MCF 10A (cell line): ENCODE measurements at regions not wholly inside any gene's neighbourhood (a gene's known extent, or its start where the extent isn't known, plus 50 kb on each side); places are given as distances from the start of the nearest gene placed in this dataset.

Source experiments
- BruUV-seq: library from RNA; stranded (reverse); fragments of 400-500 nt; replicated peaks from 2 replicates; lab custom pipeline; 2021; lab: Mats Ljungman, UMichigan
- CTCF ChIA-PET: fragments of 300-600 bp; sonication (Branson Sonifier 250); formaldehyde crosslinking; extraction: SDS; loops from one replicate; lab custom pipeline; 2021; ENCODE audit warnings: antibody characterized with exemption, inconsistent platforms; lab: Yijun Ruan, JAX
- POLR2A ChIA-PET: fragments of 300-600, 350-650 bp; sonication (Branson Sonifier 250); formaldehyde crosslinking; extraction: SDS; loops from one replicate; lab custom pipeline; 2020; ENCODE audit warnings: antibody characterized with exemption, inconsistent platforms; lab: Yijun Ruan, JAX
- DNase-seq: peaks from one replicate; pipeline ENCODE4 v3.0.0-alpha.2; 2018; ENCODE audit not compliant: unreplicated experiment
- H3K27ac Mint-ChIP-seq: one replicate; pipeline ENCODE4 v1.8.0; 2022; ENCODE audit warnings: mild to moderate bottlenecking, low read depth, mixed read lengths; ENCODE audit not compliant: unreplicated experiment
- H3K27me3 Mint-ChIP-seq: one replicate; pipeline ENCODE4 v1.8.0; 2022; ENCODE audit warnings: mixed read lengths; ENCODE audit not compliant: insufficient read depth, unreplicated experiment
- H3K36me3 Mint-ChIP-seq: one replicate; pipeline ENCODE4 v1.8.0; 2022; ENCODE audit warnings: mild to moderate bottlenecking, moderate library complexity, mixed read lengths; ENCODE audit not compliant: insufficient read depth, unreplicated experiment
- H3K4me1 Mint-ChIP-seq: one replicate; pipeline ENCODE4 v1.8.0; 2022; ENCODE audit warnings: mixed read lengths; ENCODE audit not compliant: insufficient read depth, unreplicated experiment
- H3K4me3 Mint-ChIP-seq: one replicate; pipeline ENCODE4 v1.8.0; 2022; ENCODE audit warnings: mild to moderate bottlenecking, moderate library complexity, mixed read lengths; ENCODE audit not compliant: unreplicated experiment
- H3K9me3 Mint-ChIP-seq: one replicate; pipeline ENCODE4 v1.8.0; 2022; ENCODE audit warnings: mixed read lengths; ENCODE audit not compliant: unreplicated experiment
- CTCF ChIP-seq: fragments of 200-600 bp; IDR thresholded peaks from one replicate; pipeline ENCODE4 v1.8.0; 2022; ENCODE audit warnings: antibody characterized with exemption, mild to moderate bottlenecking; ENCODE audit not compliant: unreplicated experiment
- intact Hi-C: fragments of 100-400 bp; cut with micrococcal nuclease; formaldehyde crosslinking; loops from 2 replicates; pipeline ENCODE4 v1.14.1; 2022

DNA sequence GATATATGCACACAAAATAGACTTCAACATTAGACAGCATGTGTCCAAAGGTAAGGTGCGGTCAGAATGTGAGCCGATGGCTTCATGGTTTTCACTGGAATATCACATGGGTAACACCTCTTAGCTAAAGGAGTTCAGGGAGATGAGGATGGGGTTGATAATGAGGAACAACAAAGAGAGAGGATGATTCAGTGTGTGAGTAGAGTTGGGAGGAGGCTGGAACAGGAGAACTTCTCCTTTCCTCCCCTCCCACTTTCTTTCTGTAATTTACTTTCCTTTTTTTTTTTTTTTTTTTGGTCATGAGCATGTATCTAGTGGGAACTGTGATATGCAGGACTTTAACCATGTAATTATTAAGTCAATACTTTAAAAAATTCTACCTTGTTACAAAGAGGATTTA is 99.4 kb downstream of the FASLG start:
- Mint-ChIP-seq H3K9me3 (no peaks in the 10 kb centered on the region), H3K27ac (no peak overlapping the region), H3K36me3 (no peaks in the 10 kb centered on the region), H3K27me3 (no peaks in the 10 kb centered on the region), H3K4me1 (peaks cover 26% of the 10 kb centered on the region), H3K4me3 (no peak overlapping the region)
- intact Hi-C loops = no loop called here
- TF ChIP-seq CTCF = no peak
- POLR2A ChIA-PET = no interaction called here
- CTCF ChIA-PET = interaction anchor here (0.9 to 7.8 kb wide), 7 partner anchors 10 to 444 kb away, joined by 3 to 101 read pairs (median 3); no protein-coding TSS in a partner anchor
- no TSS peak for BruUV-seq
- DNase-seq = no peak

DNA sequence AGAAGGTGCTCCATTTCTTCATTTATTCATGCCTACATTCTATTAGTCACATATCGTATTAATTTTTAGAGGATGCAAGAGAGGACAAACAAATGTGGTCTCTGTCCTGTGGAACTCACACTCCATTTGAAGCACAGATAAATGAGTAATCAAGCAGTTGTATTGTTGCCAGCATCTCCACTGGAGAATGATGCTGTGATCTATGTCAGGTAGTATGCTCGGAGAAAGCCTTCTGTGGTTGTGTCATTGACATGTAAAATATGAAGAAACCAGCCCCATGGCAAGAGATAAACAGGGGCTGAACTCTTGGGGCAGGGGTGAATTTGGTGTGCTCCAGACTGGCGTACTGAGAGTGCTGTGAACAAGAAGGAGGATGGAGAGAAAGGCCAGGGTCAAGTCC is 101.2 kb downstream of the FASLG start:
- no peak overlapping the region for H3K4me3 Mint-ChIP-seq
- no peak for TF ChIP-seq CTCF
- no peaks in the 10 kb centered on the region for H3K36me3 Mint-ChIP-seq
- no peak for DNase-seq
- H3K9me3 Mint-ChIP-seq = no peaks in the 10 kb centered on the region
- no peak overlapping the region for H3K27ac Mint-ChIP-seq
- H3K4me1 Mint-ChIP-seq = peaks cover 26% of the 10 kb centered on the region
- no TSS peak for BruUV-seq
- POLR2A ChIA-PET = no interaction called here
- H3K27me3 Mint-ChIP-seq = no peaks in the 10 kb centered on the region
- intact Hi-C loops = no loop called here
- CTCF ChIA-PET = interaction anchor here (7.8 kb wide), 1 partner anchor 16 kb away, joined by 101 read pairs; no protein-coding TSS in a partner anchor

DNA sequence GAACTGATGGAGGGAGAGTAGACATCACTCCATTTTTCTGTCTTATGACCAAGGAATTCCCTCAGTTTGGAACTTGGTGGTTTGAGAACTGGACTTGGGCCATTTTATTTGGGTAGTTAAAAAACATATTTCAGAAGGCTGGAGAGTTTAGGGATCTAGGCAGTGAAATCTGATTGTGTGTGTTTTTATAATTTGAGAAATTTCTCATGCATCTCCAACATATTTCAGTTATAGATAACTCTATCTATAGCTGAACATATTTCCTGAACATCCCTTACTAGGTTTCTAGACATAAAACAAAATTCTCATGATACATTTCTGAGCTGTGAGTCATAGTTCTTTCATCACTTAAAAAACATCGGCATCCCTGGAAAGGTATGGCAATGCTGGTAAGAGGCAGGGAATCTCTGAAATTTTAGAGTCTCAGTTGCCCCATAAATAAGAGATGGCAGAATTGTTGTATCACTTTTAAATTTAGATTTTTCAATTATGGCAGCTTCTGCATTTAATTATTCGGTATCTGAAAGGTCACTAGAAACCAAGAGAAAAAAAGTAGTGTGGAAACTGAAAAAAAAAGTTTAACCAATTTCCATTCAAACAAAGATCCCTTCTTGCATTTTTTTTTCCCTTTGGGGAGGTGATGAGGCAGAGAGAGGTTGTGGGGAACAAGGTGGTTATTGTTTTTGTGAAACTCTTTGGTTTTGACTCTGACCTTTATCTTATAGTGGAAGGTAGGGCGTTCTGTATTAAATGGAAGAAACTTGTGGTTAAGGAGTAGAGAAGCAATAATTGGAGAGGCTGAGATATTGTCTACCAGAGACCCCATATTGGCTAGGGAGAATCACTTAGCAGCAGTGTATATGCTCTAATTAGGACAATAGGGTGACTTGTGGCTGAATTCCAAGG is 102.9 kb downstream of the FASLG start:
- no peaks in the 10 kb centered on the region for H3K36me3 Mint-ChIP-seq
- no peaks in the 10 kb centered on the region for H3K27me3 Mint-ChIP-seq
- peak overlapping the region; percentile 63 for H3K27ac Mint-ChIP-seq
- intact Hi-C loops = no loop called here
- BruUV-seq = no TSS peak
- H3K4me3 Mint-ChIP-seq = no peak overlapping the region
- peaks cover 26% of the 10 kb centered on the region for H3K4me1 Mint-ChIP-seq
- ChIA-PET POLR2A (interaction anchor here (0.6 to 2.1 kb wide), 5 partner anchors 8 to 102 kb away, joined by 3 to 5 read pairs (median 4); no protein-coding TSS in a partner anchor), CTCF (interaction anchor here (0.5 to 2.4 kb wide), 6 partner anchors 13 to 741 kb away, joined by 3 to 18 read pairs (median 4); no protein-coding TSS in a partner anchor)
- no peak for TF ChIP-seq CTCF
- H3K9me3 Mint-ChIP-seq = no peaks in the 10 kb centered on the region
- peak; percentile 71 for DNase-seq

DNA sequence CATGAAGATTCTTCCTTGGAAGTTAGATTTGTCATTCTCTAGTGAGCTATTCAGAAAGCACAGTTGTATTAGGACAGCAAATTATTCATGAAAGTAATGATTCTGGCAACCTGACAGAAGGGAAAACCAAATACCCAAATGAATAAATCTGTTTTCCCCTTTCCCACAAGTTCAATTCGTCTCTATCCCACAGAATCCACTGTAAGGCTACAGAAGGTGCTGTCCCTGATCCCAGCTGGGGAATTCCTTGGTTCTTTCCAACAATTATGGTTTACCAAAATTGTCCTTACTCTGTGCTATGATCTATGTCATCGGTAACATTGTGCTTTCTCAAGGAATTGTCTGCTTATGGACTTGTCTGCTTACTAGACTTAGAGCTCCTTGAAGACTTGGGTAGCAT is 104.2 kb downstream of the FASLG start:
- intact Hi-C loops = no loop called here
- no peak for DNase-seq
- Mint-ChIP-seq H3K36me3 (no peaks in the 10 kb centered on the region), H3K27me3 (no peaks in the 10 kb centered on the region), H3K27ac (no peak overlapping the region), H3K9me3 (no peaks in the 10 kb centered on the region), H3K4me1 (peaks cover 24% of the 10 kb centered on the region), H3K4me3 (no peak overlapping the region)
- POLR2A ChIA-PET = interaction anchor here (0.8 to 2.1 kb wide), 3 partner anchors 10 to 426 kb away, joined by 3 to 5 read pairs (median 4); no protein-coding TSS in a partner anchor
- no peak for TF ChIP-seq CTCF
- CTCF ChIA-PET = interaction anchor here (0.5 to 2.4 kb wide), 10 partner anchors 10 to 960 kb away, joined by 3 to 18 read pairs (median 3); no protein-coding TSS in a partner anchor
- BruUV-seq = no TSS peak
